ENCODE measurements at regions not wholly inside any gene's neighbourhood (a gene's known extent, or its start where the extent isn't known, plus 50 kb on each side); places are given as distances from the start of the nearest gene placed in this dataset.

DNA sequence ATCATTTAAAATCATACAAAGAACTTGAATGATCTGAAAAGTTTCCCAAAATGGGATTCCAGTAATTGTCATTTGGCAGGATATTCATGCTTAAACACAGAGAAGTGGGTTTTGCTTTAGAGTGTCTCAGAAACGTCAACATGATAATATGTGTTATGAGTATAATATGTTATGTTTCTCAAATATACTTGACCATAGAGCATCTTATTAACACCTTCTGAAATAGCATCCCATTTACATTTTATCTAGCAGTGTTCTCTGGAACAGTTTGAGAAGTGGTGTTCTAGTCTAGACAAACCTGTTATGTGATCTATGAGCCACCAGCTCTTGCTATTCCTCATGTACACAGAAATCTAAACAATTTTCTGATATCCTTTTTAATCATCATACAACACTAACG is 588.8 kb upstream of the PBX1 start:
- Mint-ChIP-seq H3K4me3 (no peak overlapping the region), H3K4me1 (ENCODE audit: low read depth) (no peaks in the 10 kb centered on the region), H3K27me3 (no peaks in the 10 kb centered on the region), H3K9me3 (peaks cover 9% of the 10 kb centered on the region), H3K27ac (no peak overlapping the region), H3K36me3 (ENCODE audit: low read depth) (no peaks in the 10 kb centered on the region)
- ATAC-seq (ENCODE audit: poor library complexity) (no peak), DNase-seq (no peak)
- no peak overlapping the region for H3K4me3 ChIP-seq (ENCODE audit: low read length)
- no peaks in the 10 kb centered on the region for H3K4me1 ChIP-seq (ENCODE audit: insufficient read depth, low read length)
- no peaks in the 10 kb centered on the region for H3K36me3 ChIP-seq (ENCODE audit: insufficient read depth, low read length)
- intact Hi-C loops (cut with DNase I, micrococcal nuclease) = no loop called here
- CTCF ChIA-PET = no interaction called here
- TF ChIP-seq, protein P1, sequence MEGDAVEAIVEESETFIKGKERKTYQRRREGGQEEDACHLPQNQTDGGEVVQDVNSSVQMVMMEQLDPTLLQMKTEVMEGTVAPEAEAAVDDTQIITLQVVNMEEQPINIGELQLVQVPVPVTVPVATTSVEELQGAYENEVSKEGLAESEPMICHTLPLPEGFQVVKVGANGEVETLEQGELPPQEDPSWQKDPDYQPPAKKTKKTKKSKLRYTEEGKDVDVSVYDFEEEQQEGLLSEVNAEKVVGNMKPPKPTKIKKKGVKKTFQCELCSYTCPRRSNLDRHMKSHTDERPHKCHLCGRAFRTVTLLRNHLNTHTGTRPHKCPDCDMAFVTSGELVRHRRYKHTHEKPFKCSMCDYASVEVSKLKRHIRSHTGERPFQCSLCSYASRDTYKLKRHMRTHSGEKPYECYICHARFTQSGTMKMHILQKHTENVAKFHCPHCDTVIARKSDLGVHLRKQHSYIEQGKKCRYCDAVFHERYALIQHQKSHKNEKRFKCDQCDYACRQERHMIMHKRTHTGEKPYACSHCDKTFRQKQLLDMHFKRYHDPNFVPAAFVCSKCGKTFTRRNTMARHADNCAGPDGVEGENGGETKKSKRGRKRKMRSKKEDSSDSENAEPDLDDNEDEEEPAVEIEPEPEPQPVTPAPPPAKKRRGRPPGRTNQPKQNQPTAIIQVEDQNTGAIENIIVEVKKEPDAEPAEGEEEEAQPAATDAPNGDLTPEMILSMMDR (IDR thresholded peaks at IDR 0.05) = no peak
- POLR2A ChIA-PET = no interaction called here
- H3K27ac ChIP-seq (ENCODE audit: low read depth in 1 of 2, low read length in 2 of 2) = no peak overlapping the region
- H3K9me3 ChIP-seq (ENCODE audit: control insufficient read depth in 1 of 2, insufficient read depth in 1 of 2, low read length in 2 of 2) = no peaks in the 10 kb centered on the region
- H3K27me3 ChIP-seq (ENCODE audit: control insufficient read depth in 1 of 2, insufficient read depth in 2 of 2, low read length in 2 of 2) = no peaks in the 10 kb centered on the region

DNA sequence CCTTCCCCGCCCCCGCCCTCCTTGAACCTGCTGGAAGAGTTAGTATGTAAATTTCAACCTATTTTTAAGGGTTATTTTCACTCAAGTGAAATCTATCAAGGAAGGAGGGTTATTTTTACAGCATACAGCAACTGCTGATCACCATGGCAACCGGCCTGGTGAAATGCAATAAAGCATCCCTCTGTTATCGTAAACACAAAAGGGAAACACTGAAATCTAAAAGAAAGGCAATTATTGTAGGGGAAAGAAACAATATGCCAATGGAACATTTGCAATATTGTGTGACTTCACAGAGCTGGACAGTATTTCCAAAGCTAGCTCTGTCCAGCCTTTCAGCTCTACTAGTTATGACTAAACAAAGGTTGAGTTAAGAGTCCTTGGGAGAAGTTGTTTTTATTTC is 588.3 kb upstream of the PBX1 start:
- Histone ChIP-seq H3K4me3 (ENCODE audit: low read length) (no peak overlapping the region), H3K4me1 (ENCODE audit: insufficient read depth, low read length) (no peaks in the 10 kb centered on the region), H3K27ac (ENCODE audit: low read depth in 1 of 2, low read length in 2 of 2) (no peak overlapping the region), H3K9me3 (ENCODE audit: control insufficient read depth in 1 of 2, insufficient read depth in 1 of 2, low read length in 2 of 2) (no peaks in the 10 kb centered on the region), H3K36me3 (ENCODE audit: insufficient read depth, low read length) (no peaks in the 10 kb centered on the region), H3K27me3 (ENCODE audit: control insufficient read depth in 1 of 2, insufficient read depth in 2 of 2, low read length in 2 of 2) (no peaks in the 10 kb centered on the region)
- Mint-ChIP-seq H3K9me3 (peaks cover 8% of the 10 kb centered on the region), H3K4me1 (ENCODE audit: low read depth) (no peaks in the 10 kb centered on the region), H3K27me3 (no peaks in the 10 kb centered on the region), H3K27ac (no peak overlapping the region), H3K36me3 (ENCODE audit: low read depth) (no peaks in the 10 kb centered on the region), H3K4me3 (no peak overlapping the region)
- POLR2A ChIA-PET = no interaction called here
- DNase-seq (no peak), ATAC-seq (ENCODE audit: poor library complexity) (no peak)
- CTCF ChIA-PET = no interaction called here
- TF ChIP-seq, protein P1 (IDR thresholded peaks at IDR 0.05) = no peak
- intact Hi-C loops (cut with DNase I, micrococcal nuclease) = no loop called here

DNA sequence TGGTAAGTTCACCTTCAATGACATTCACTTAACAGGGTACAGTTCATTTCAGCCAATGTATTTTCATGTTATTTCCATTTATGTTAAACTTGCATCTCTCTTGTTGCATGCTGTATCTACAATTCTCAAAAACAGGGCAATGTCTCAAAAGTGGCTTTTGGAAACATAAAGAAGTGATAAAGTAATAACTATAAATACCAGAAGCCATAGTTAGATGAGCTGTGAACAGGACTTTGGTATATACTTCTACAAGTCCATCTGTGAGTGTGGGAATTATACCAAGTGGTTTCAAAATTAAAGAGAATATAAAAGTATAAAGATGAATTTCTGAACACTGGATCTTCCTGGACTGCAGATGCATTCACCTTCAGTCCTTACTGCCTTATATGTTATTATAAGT is 585.4 kb upstream of the PBX1 start:
- POLR2A ChIA-PET = no interaction called here

More for the DNA sequence above, 585.4 kb upstream of the PBX1 start:
- TF ChIP-seq, protein P1 (IDR thresholded peaks at IDR 0.05) = no peak
- H3K27me3 Mint-ChIP-seq = no peaks in the 10 kb centered on the region
- H3K36me3 ChIP-seq (ENCODE audit: insufficient read depth, low read length) = no peaks in the 10 kb centered on the region
- no peaks in the 10 kb centered on the region for H3K4me1 Mint-ChIP-seq (ENCODE audit: low read depth)
- no peaks in the 10 kb centered on the region for H3K4me1 ChIP-seq (ENCODE audit: insufficient read depth, low read length)
- intact Hi-C loops (cut with DNase I, micrococcal nuclease) = no loop called here
- H3K4me3 ChIP-seq (ENCODE audit: low read length) = no peak overlapping the region
- ATAC-seq (ENCODE audit: poor library complexity) = no peak
- H3K9me3 ChIP-seq (ENCODE audit: control insufficient read depth in 1 of 2, insufficient read depth in 1 of 2, low read length in 2 of 2) = peaks cover 0 to 6% of the 10 kb centered on the region in 2 experiments
- H3K27me3 ChIP-seq (ENCODE audit: control insufficient read depth in 1 of 2, insufficient read depth in 2 of 2, low read length in 2 of 2) = no peaks in the 10 kb centered on the region
- peaks cover 3% of the 10 kb centered on the region for H3K9me3 Mint-ChIP-seq
- no peak overlapping the region for H3K27ac Mint-ChIP-seq
- CTCF ChIA-PET = no interaction called here
- no peak for DNase-seq
- no peak overlapping the region for H3K4me3 Mint-ChIP-seq
- H3K27ac ChIP-seq (ENCODE audit: low read depth in 1 of 2, low read length in 2 of 2) = no peak overlapping the region
- H3K36me3 Mint-ChIP-seq (ENCODE audit: low read depth) = no peaks in the 10 kb centered on the region
